H1 (cell line): ENCODE measurements at regions not wholly inside any gene's neighbourhood (a gene's known extent, or its start where the extent isn't known, plus 50 kb on each side); places are given as distances from the start of the nearest gene placed in this dataset.
A peak's percentile ranks its signal among the peaks of the same experiment; 100 is the strongest.
"Not testable (repeated sequence)": the region's sequence is repeated elsewhere in the genome, so short reads cannot be mapped to it uniquely, and the experiment has no call there.

Experiments
- CTCF ChIA-PET: fragments of 300-600 bp; sonication (Branson Sonifier 250); formaldehyde crosslinking; loops from one replicate; lab custom pipeline; 2021; ENCODE audit not compliant: partially characterized antibody; lab: Charles Lee
- POLR2A ChIA-PET: fragments of 300-600 bp; sonication (Branson Sonifier 250); formaldehyde crosslinking; loops from one replicate; lab custom pipeline; 2021; ENCODE audit warnings: inconsistent platforms; ENCODE audit not compliant: partially characterized antibody; lab: Charles Lee
- DNase-seq, 2 experiments: peaks; one replicate each; pipeline versions ENCODE4 v3.0.0 to v3.0.0-alpha.2; 2010 to 2022; ENCODE audit warnings: low spot score in 2 of 2, low read depth in 1 of 2, mixed read lengths in 1 of 2
- FAIRE-seq: peaks from 2 replicates; lab custom pipeline; 2011; peaks lifted over from hg19 to GRCh38; lab: Jason Lieb, UNC
- H2AFZ ChIP-seq: 2 replicates; pipeline ENCODE4 v1.8.1; 2012; ENCODE audit warnings: low read length, inconsistent platforms
- H2AK5ac ChIP-seq: 2 replicates; pipeline ENCODE4 v1.6.1; 2013; ENCODE audit warnings: low read depth, low read length
- H2BK120ac ChIP-seq: replicated peaks from 2 replicates; pipeline ENCODE3; 2013; ENCODE audit warnings: low read depth, low read length, inconsistent platforms
- H2BK12ac ChIP-seq: 2 replicates; pipeline ENCODE4 v1.6.1; 2013; ENCODE audit warnings: low read depth, low read length
- H2BK15ac ChIP-seq: 2 replicates; pipeline ENCODE4 v1.6.1; 2013; ENCODE audit warnings: low read length
- H2BK20ac ChIP-seq: 2 replicates; pipeline ENCODE4 v1.6.1; 2013; ENCODE audit warnings: low read length
- H2BK5ac ChIP-seq: 2 replicates; pipeline ENCODE4 v1.6.1; 2013; ENCODE audit warnings: low read depth, low read length
- H3K14ac ChIP-seq: 2 replicates; pipeline ENCODE4 v1.6.1; 2013; ENCODE audit warnings: inconsistent platforms; ENCODE audit not compliant: insufficient read length
- H3K18ac ChIP-seq: 2 replicates; pipeline ENCODE4 v1.6.1; 2013; ENCODE audit warnings: low read length; ENCODE audit errors: extremely low read depth
- H3K23ac ChIP-seq: 2 replicates; pipeline ENCODE4 v1.6.1; 2013; ENCODE audit warnings: inconsistent platforms; ENCODE audit not compliant: insufficient read length
- H3K23me2 ChIP-seq: 2 replicates; pipeline ENCODE4 v1.6.1; 2013; ENCODE audit warnings: low read depth, low read length
- H3K27ac ChIP-seq: 2 replicates; pipeline ENCODE4 v1.6.1; 2011; ENCODE audit warnings: low read depth, low read length, inconsistent platforms
- H3K27me3 ChIP-seq, 4 experiments: replicated peaks in 1 of 4; 1 replicate in 1 of 4; 2 replicates in 3 of 4; pipeline versions ENCODE4 v1.6.1 to v1.8.1; 2011 to 2013; ENCODE audit warnings: low read length in 3 of 4, mild to moderate bottlenecking in 3 of 4, inconsistent platforms in 2 of 4, mixed read lengths in 2 of 4, moderate library complexity in 1 of 4; ENCODE audit not compliant: control insufficient read depth in 3 of 4, insufficient read depth in 3 of 4; ENCODE audit errors: extremely low read depth in 1 of 4
- H3K36me3 ChIP-seq, 4 experiments: 2 replicates each; pipeline versions ENCODE4 v1.6.1 to v1.8.1; 2011 to 2013; ENCODE audit warnings: mild to moderate bottlenecking in 4 of 4, low read length in 3 of 4, moderate library complexity in 2 of 4, control low read depth in 1 of 4, inconsistent platforms in 1 of 4; ENCODE audit not compliant: insufficient read depth in 4 of 4, control insufficient read depth in 2 of 4
- H3K4ac ChIP-seq: replicated peaks from 2 replicates; pipeline ENCODE3; 2013; ENCODE audit warnings: low read length, low read depth, mixed read lengths, inconsistent platforms; ENCODE audit not compliant: insufficient read length
- H3K4me1 ChIP-seq, 4 experiments: replicated peaks in 1 of 4; 1 replicate in 1 of 4; 2 replicates in 3 of 4; pipeline versions ENCODE4 v1.6.1 to v1.8.1; 2011 to 2013; ENCODE audit warnings: low read length in 3 of 4, inconsistent platforms in 2 of 4, mixed read lengths in 1 of 4; ENCODE audit not compliant: insufficient read depth in 4 of 4, control insufficient read depth in 3 of 4
- H3K4me2 ChIP-seq, 2 experiments: 2 replicates each; pipeline versions ENCODE4 v1.6.1 to v1.8.1; 2011 to 2013; ENCODE audit warnings: low read depth in 2 of 2, low read length in 2 of 2, control low read depth in 1 of 2, inconsistent platforms in 1 of 2, mild to moderate bottlenecking in 1 of 2; ENCODE audit not compliant: insufficient read depth in 1 of 2
- H3K4me3 ChIP-seq, 4 experiments: fragments of 200-600, 300-600 bp in 1 of 4; sonication (generic), shearing (Covaris generic), sonication (Bioruptor Twin) in 1 of 4; 2 replicates each; pipeline versions ENCODE4 v1.5.1 to v1.8.1; 2011 to 2016; ENCODE audit warnings: low read length in 4 of 4, low read depth in 3 of 4, control low read depth in 2 of 4, inconsistent platforms in 2 of 4, mild to moderate bottlenecking in 2 of 4, mixed read lengths in 1 of 4, moderate library complexity in 1 of 4; ENCODE audit not compliant: insufficient read depth in 2 of 4; ENCODE audit errors: extremely low read depth in 1 of 4
- H3K56ac ChIP-seq: replicated peaks from 2 replicates; pipeline ENCODE3; 2013; ENCODE audit warnings: low read depth, mild to moderate bottlenecking, mixed read lengths, low read length, inconsistent platforms; ENCODE audit not compliant: insufficient read length
- H3K79me1 ChIP-seq: 2 replicates; pipeline ENCODE4 v1.6.1; 2013; ENCODE audit warnings: low read depth, low read length, control low read depth
- H3K79me2 ChIP-seq, 2 experiments: 2 replicates each; pipeline versions ENCODE4 v1.6.1 to v1.8.1; 2012 to 2013; ENCODE audit warnings: low read length in 2 of 2, mild to moderate bottlenecking in 2 of 2, inconsistent platforms in 1 of 2; ENCODE audit not compliant: insufficient read depth in 2 of 2, control insufficient read depth in 1 of 2
- H3K9ac ChIP-seq, 4 experiments: replicated peaks in 1 of 4; 1 replicate in 1 of 4; 2 replicates in 3 of 4; pipeline versions ENCODE4 v1.6.1 to v1.8.1; 2011 to 2013; ENCODE audit warnings: low read depth in 3 of 4, low read length in 3 of 4, control low read depth in 2 of 4, mild to moderate bottlenecking in 2 of 4, moderate library complexity in 2 of 4, inconsistent platforms in 1 of 4; ENCODE audit errors: extremely low read depth in 1 of 4
- H3K9me3 ChIP-seq, 2 experiments: 2 replicates each; pipeline versions ENCODE4 v1.6.1 to v1.8.1; 2012 to 2013; ENCODE audit warnings: mild to moderate bottlenecking in 2 of 2, moderate library complexity in 2 of 2, control low read depth in 1 of 2, inconsistent platforms in 1 of 2, low read depth in 1 of 2, low read length in 1 of 2, mixed read lengths in 1 of 2; ENCODE audit not compliant: insufficient read depth in 2 of 2
- H4K20me1 ChIP-seq, 2 experiments: replicated peaks in 1 of 2; 2 replicates each; pipeline versions ENCODE3 to v1.8.1; 2011 to 2013; ENCODE audit warnings: inconsistent platforms in 2 of 2, low read length in 2 of 2, mild to moderate bottlenecking in 1 of 2; ENCODE audit not compliant: insufficient read depth in 2 of 2, control insufficient read depth in 1 of 2
- H4K5ac ChIP-seq: 2 replicates; pipeline ENCODE4 v1.6.1; 2013; ENCODE audit warnings: low read length, low read depth, mixed read lengths, inconsistent platforms; ENCODE audit not compliant: insufficient read length
- H4K8ac ChIP-seq: 2 replicates; pipeline ENCODE4 v1.8.0; 2013; ENCODE audit warnings: mild to moderate bottlenecking, moderate library complexity, low read length, inconsistent platforms; ENCODE audit not compliant: insufficient read depth; ENCODE audit errors: extremely low read depth
- H4K91ac ChIP-seq: replicated peaks from 2 replicates; pipeline ENCODE3; 2013; ENCODE audit warnings: low read length, mixed read lengths, inconsistent platforms; ENCODE audit not compliant: insufficient read length
- EP300 ChIP-seq, 2 experiments: IDR thresholded peaks; 1 replicate in 1 of 2; 2 replicates in 1 of 2; pipeline ENCODE4 v1.6.1; 2011 to 2012; ENCODE audit warnings: low read depth in 2 of 2, low read length in 2 of 2, mild to moderate bottlenecking in 2 of 2, borderline replicate concordance in 1 of 2, inconsistent platforms in 1 of 2, moderate library complexity in 1 of 2
- WGBS, 2 experiments: shearing (Covaris generic) in 1 of 2; methylation state at CpG; one replicate each; pipeline versions ENCODE4 v1.1.6 to v1.1.7; 2013 to 2015; ENCODE audit warnings: low lambda C conversion rate in 2 of 2, mixed read lengths in 2 of 2, inconsistent platforms in 1 of 2, low coverage in 1 of 2, missing lambda C conversion rate in 1 of 2; ENCODE audit not compliant: insufficient replicate concordance in 2 of 2, insufficient coverage in 1 of 2, insufficient read length in 1 of 2; ENCODE audit errors: extremely low coverage in 1 of 2, missing lambda C conversion rate in 1 of 2; 5-methylcytosine and 5-hydroxymethylcytosine counted together

GRCh38 chr1:181246320-181246719, 157.8 kb downstream of the IER5 start:
- WGBS, 2 experiments: 96% methylated on average over 8 of the region's 8 CpGs; no CpG with 5 or more reads in 1 of the 2 experiments
- H3K4ac ChIP-seq, H3K18ac ChIP-seq, H3K36me3 ChIP-seq, H2BK5ac ChIP-seq, H3K4me2 ChIP-seq, H2AK5ac ChIP-seq, CTCF ChIA-PET, H4K5ac ChIP-seq, H3K23ac ChIP-seq, DNase-seq, FAIRE-seq, H3K23me2 ChIP-seq, H2BK15ac ChIP-seq, H3K9ac ChIP-seq, H3K14ac ChIP-seq, POLR2A ChIA-PET, H3K4me1 ChIP-seq, H3K4me3 ChIP-seq, H3K27me3 ChIP-seq, H3K79me2 ChIP-seq, H4K91ac ChIP-seq: not testable (repeated sequence)
- peaks cover 11 to 16% of the 10 kb centered on the region in 2 experiments; a peak in 1 of 4 replicates for H3K9me3 ChIP-seq
- peak in 1 of 2 experiments; percentile 72; a peak in 1 of 3 replicates for TF ChIP-seq EP300 (IDR thresholded peaks at IDR 0.05; ENCODE audit: borderline replicate concordance in 1 of 2, low read depth in 2 of 2, low read length in 2 of 2)
- TF ChIP-seq, all 59 proteins: peak for 1; not testable (repeated sequence) for 58
- H2AFZ ChIP-seq, H3K27ac ChIP-seq, H4K8ac ChIP-seq, H2BK120ac ChIP-seq, H2BK12ac ChIP-seq, H4K20me1 ChIP-seq, H2BK20ac ChIP-seq, H3K79me1 ChIP-seq, H3K56ac ChIP-seq: not testable (repeated sequence)

- H3K4me2 ChIP-seq, POLR2A ChIA-PET: not testable (repeated sequence)
These were observed 159.9 kb downstream of the IER5 start for GRCh38 chr1:181248361-181248760.

More at GRCh38 chr1:181248361-181248760, 159.9 kb downstream of the IER5 start:
- H4K20me1 ChIP-seq, H2BK20ac ChIP-seq, H3K36me3 ChIP-seq, H3K23ac ChIP-seq, H2AK5ac ChIP-seq, H3K18ac ChIP-seq, H3K4me3 ChIP-seq, H3K27ac ChIP-seq, H3K27me3 ChIP-seq, DNase-seq, H4K91ac ChIP-seq, H2BK12ac ChIP-seq, FAIRE-seq, H3K14ac ChIP-seq, H3K23me2 ChIP-seq, H4K8ac ChIP-seq, H3K79me2 ChIP-seq, H2BK15ac ChIP-seq, H2BK5ac ChIP-seq, H2AFZ ChIP-seq, H3K4me1 ChIP-seq, H2BK120ac ChIP-seq, H3K56ac ChIP-seq, H3K4ac ChIP-seq, H3K79me1 ChIP-seq, H3K9ac ChIP-seq, H4K5ac ChIP-seq: not testable (repeated sequence)
- CTCF ChIA-PET: interaction anchor here (1.3 to 1.6 kb wide), 2 partner anchors 8 to 50 kb away, joined by 3 to 5 read pairs; no protein-coding TSS in a partner anchor
- H3K9me3 ChIP-seq: peaks cover 11 to 16% of the 10 kb centered on the region in 2 experiments; a peak in 1 of 4 replicates
- WGBS, 2 experiments: 89% methylated on average over 2 of the region's 2 CpGs; no CpG with 5 or more reads in 1 of the 2 experiments
